ENCODE measurements at regions not wholly inside any gene's neighbourhood (a gene's known extent, or its start where the extent isn't known, plus 50 kb on each side); places are given as distances from the start of the nearest gene placed in this dataset.

DNA sequence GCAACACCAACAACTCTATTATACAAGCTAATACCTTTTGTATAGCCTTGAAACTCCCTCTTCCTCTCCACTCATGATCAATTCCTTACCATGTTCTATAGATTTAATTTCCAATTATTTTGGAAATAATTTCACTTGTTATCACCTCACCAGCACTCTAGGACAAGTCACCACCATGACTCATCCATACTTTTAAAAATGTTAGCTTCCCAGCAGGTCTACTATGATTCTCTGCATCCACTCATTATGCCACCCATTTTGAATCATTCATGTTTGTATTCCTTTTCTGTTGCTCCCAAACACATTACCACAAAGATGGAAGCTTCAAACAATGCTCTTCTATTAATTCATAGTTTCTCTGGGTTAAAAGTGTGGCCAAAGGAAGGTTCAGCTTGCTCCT, 469.6 kb downstream of the PDGFC start:
- TF ChIP-seq, protein P1, sequence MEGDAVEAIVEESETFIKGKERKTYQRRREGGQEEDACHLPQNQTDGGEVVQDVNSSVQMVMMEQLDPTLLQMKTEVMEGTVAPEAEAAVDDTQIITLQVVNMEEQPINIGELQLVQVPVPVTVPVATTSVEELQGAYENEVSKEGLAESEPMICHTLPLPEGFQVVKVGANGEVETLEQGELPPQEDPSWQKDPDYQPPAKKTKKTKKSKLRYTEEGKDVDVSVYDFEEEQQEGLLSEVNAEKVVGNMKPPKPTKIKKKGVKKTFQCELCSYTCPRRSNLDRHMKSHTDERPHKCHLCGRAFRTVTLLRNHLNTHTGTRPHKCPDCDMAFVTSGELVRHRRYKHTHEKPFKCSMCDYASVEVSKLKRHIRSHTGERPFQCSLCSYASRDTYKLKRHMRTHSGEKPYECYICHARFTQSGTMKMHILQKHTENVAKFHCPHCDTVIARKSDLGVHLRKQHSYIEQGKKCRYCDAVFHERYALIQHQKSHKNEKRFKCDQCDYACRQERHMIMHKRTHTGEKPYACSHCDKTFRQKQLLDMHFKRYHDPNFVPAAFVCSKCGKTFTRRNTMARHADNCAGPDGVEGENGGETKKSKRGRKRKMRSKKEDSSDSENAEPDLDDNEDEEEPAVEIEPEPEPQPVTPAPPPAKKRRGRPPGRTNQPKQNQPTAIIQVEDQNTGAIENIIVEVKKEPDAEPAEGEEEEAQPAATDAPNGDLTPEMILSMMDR (IDR thresholded peaks at IDR 0.05), result no peak
- no peak for TF ChIP-seq POLR2AphosphoS5 (IDR thresholded peaks at IDR 0.05; ENCODE audit: insufficient read depth in 1 of 2, low read depth in 1 of 2)
- TF ChIP-seq POLR2A (IDR thresholded peaks at IDR 0.05), result no peak
